ENCODE measurements at regions not wholly inside any gene's neighbourhood (a gene's known extent, or its start where the extent isn't known, plus 50 kb on each side); places are given as distances from the start of the nearest gene placed in this dataset.

DNA sequence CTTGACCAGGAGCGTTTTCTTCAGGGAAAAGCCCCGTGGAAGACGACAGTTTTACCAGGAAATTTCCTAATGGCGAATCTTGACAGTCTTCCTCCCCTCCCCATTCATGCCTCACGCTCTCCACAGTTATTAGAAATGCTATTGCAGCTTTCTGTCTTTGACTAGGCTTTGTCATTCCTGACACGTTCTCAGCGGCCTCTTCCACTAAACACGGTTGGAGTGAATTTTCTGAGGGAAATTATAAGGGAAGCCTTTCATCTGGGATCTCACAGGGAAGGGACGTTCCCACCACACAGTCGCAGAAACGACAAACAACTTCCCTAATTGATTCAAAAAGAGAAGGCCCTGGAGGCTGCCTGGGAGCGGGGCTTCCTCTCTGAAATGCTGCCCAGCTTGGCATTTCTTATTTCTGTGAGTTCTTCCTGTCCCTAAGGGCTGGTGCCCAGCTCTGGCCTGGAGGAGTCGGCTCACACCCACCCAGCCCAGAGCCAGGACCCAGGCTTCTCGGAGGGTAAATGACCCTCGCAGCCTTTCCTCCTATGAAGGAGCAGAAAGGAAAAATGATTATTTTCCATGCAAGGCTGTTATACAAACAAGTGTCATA lies 57.1 kb upstream of the PPP1R26 start:
- H3K27me3 ChIP-seq (ENCODE audit: control insufficient read depth, extremely low read depth, insufficient read depth, low read length): no peaks in the 10 kb centered on the region
- H3K4me2 ChIP-seq (ENCODE audit: control insufficient read depth, extremely low read depth, insufficient read depth, low read depth, low read length): no peak overlapping the region
- H3K9ac ChIP-seq (ENCODE audit: control insufficient read depth, extremely low read depth, insufficient read depth, low read length): no peak overlapping the region
- no peaks in the 10 kb centered on the region for H4K20me1 ChIP-seq (ENCODE audit: control insufficient read depth, extremely low read depth, insufficient read depth, low read length)
- H3K27ac ChIP-seq (ENCODE audit: control insufficient read depth, insufficient read depth, low read length): no peak overlapping the region
- FAIRE-seq (no peak), DNase-seq (ENCODE audit: low read depth, low spot score) (no peak)
- no peaks in the 10 kb centered on the region for H3K36me3 ChIP-seq (ENCODE audit: control insufficient read depth in 2 of 2, extremely low read depth in 1 of 2, insufficient read depth in 2 of 2, low read length in 2 of 2)
- no peak overlapping the region for H3K4me3 ChIP-seq (ENCODE audit: control insufficient read depth in 2 of 3, extremely low read depth in 1 of 3, insufficient read depth in 2 of 3, low read depth in 1 of 3, low read length in 3 of 3)
- no peak overlapping the region for H2AFZ ChIP-seq (ENCODE audit: control insufficient read depth, low read length)
- no peaks in the 10 kb centered on the region for H3K9me3 ChIP-seq (ENCODE audit: control insufficient read depth, low read depth, low read length)
- dilution Hi-C loops (cut with MboI; ENCODE audit: extremely low pct_ligation_motif_present, low sequenced_read_pairs): no loop called here
- peaks cover 3% of the 10 kb centered on the region for H3K4me1 ChIP-seq (ENCODE audit: control insufficient read depth, extremely low read depth, insufficient read depth, low read length)
- no peaks in the 10 kb centered on the region for H3K9me1 ChIP-seq (ENCODE audit: control insufficient read depth, extremely low read depth, insufficient read depth, low read length)
- TF ChIP-seq EZH2 (IDR thresholded peaks at IDR 0.05; ENCODE audit: low read length): no peak
- TF ChIP-seq, protein P1, sequence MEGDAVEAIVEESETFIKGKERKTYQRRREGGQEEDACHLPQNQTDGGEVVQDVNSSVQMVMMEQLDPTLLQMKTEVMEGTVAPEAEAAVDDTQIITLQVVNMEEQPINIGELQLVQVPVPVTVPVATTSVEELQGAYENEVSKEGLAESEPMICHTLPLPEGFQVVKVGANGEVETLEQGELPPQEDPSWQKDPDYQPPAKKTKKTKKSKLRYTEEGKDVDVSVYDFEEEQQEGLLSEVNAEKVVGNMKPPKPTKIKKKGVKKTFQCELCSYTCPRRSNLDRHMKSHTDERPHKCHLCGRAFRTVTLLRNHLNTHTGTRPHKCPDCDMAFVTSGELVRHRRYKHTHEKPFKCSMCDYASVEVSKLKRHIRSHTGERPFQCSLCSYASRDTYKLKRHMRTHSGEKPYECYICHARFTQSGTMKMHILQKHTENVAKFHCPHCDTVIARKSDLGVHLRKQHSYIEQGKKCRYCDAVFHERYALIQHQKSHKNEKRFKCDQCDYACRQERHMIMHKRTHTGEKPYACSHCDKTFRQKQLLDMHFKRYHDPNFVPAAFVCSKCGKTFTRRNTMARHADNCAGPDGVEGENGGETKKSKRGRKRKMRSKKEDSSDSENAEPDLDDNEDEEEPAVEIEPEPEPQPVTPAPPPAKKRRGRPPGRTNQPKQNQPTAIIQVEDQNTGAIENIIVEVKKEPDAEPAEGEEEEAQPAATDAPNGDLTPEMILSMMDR (optimal IDR thresholded peaks at IDR 0.05 in 1 of 3, IDR thresholded peaks at IDR 0.05 in 1 of 3, conservative IDR thresholded peaks at IDR 0.05 in 1 of 3; ENCODE audit: extremely low read depth in 1 of 3, insufficient read depth in 2 of 3, low read length in 3 of 3): no peak
- no peaks in the 10 kb centered on the region for H3K79me2 ChIP-seq (ENCODE audit: control insufficient read depth, insufficient read depth, low read length)

DNA sequence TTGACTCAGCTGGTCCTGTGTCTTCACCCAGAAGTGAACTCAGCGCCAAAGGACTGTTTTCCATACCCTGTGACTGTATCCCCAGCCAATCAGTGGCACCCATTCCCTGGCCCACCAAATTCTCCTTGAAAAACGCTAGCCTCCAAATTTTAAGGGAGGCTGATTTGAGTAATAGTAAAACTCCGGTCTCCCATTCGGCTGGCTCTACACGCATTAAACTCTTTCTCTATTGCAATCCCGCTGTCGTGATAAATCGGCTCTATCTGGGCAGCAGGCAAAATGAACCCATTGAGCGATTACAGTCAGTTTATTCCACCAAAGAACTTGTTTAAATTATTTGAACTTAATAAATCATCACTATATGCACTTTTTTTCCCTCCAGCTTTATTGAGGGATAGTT lies 55.9 kb upstream of the PPP1R26 start:
- H4K20me1 ChIP-seq (ENCODE audit: control insufficient read depth, extremely low read depth, insufficient read depth, low read length): no peaks in the 10 kb centered on the region
- DNase-seq (ENCODE audit: low read depth, low spot score) (no peak), FAIRE-seq (no peak)
- no peak overlapping the region for H2AFZ ChIP-seq (ENCODE audit: control insufficient read depth, low read length)
- no peaks in the 10 kb centered on the region for H3K36me3 ChIP-seq (ENCODE audit: control insufficient read depth in 2 of 2, extremely low read depth in 1 of 2, insufficient read depth in 2 of 2, low read length in 2 of 2)
- no peaks in the 10 kb centered on the region for H3K79me2 ChIP-seq (ENCODE audit: control insufficient read depth, insufficient read depth, low read length)
- no peaks in the 10 kb centered on the region for H3K9me3 ChIP-seq (ENCODE audit: control insufficient read depth, low read depth, low read length)
- dilution Hi-C loops (cut with MboI; ENCODE audit: extremely low pct_ligation_motif_present, low sequenced_read_pairs): no loop called here
- H3K27ac ChIP-seq (ENCODE audit: control insufficient read depth, insufficient read depth, low read length): no peak overlapping the region
- H3K4me2 ChIP-seq (ENCODE audit: control insufficient read depth, extremely low read depth, insufficient read depth, low read depth, low read length): no peak overlapping the region
- no peak overlapping the region for H3K9ac ChIP-seq (ENCODE audit: control insufficient read depth, extremely low read depth, insufficient read depth, low read length)
- H3K4me3 ChIP-seq (ENCODE audit: control insufficient read depth in 2 of 3, extremely low read depth in 1 of 3, insufficient read depth in 2 of 3, low read depth in 1 of 3, low read length in 3 of 3): no peak overlapping the region
- peaks cover 3% of the 10 kb centered on the region for H3K4me1 ChIP-seq (ENCODE audit: control insufficient read depth, extremely low read depth, insufficient read depth, low read length)
- TF ChIP-seq, protein P1 (optimal IDR thresholded peaks at IDR 0.05 in 1 of 3, IDR thresholded peaks at IDR 0.05 in 1 of 3, conservative IDR thresholded peaks at IDR 0.05 in 1 of 3; ENCODE audit: extremely low read depth in 1 of 3, insufficient read depth in 2 of 3, low read length in 3 of 3): no peak
- no peak for TF ChIP-seq EZH2 (IDR thresholded peaks at IDR 0.05; ENCODE audit: low read length)
- no peaks in the 10 kb centered on the region for H3K9me1 ChIP-seq (ENCODE audit: control insufficient read depth, extremely low read depth, insufficient read depth, low read length)
- no peaks in the 10 kb centered on the region for H3K27me3 ChIP-seq (ENCODE audit: control insufficient read depth, extremely low read depth, insufficient read depth, low read length)

All from keratinocyte (primary cell).